MCF 10A (cell line): ENCODE measurements at regions not wholly inside any gene's neighbourhood (a gene's known extent, or its start where the extent isn't known, plus 50 kb on each side); places are given as distances from the start of the nearest gene placed in this dataset.

Source experiments
- BruUV-seq: library from RNA; stranded (reverse); fragments of 400-500 nt; replicated peaks from 2 replicates; lab custom pipeline; 2021; lab: Mats Ljungman, UMichigan
- CTCF ChIA-PET: fragments of 300-600 bp; sonication (Branson Sonifier 250); formaldehyde crosslinking; extraction: SDS; loops from one replicate; lab custom pipeline; 2021; ENCODE audit warnings: antibody characterized with exemption, inconsistent platforms; lab: Yijun Ruan, JAX
- POLR2A ChIA-PET: fragments of 300-600, 350-650 bp; sonication (Branson Sonifier 250); formaldehyde crosslinking; extraction: SDS; loops from one replicate; lab custom pipeline; 2020; ENCODE audit warnings: antibody characterized with exemption, inconsistent platforms; lab: Yijun Ruan, JAX
- DNase-seq: peaks from one replicate; pipeline ENCODE4 v3.0.0-alpha.2; 2018; ENCODE audit not compliant: unreplicated experiment
- H3K27ac Mint-ChIP-seq: one replicate; pipeline ENCODE4 v1.8.0; 2022; ENCODE audit warnings: mild to moderate bottlenecking, low read depth, mixed read lengths; ENCODE audit not compliant: unreplicated experiment
- H3K27me3 Mint-ChIP-seq: one replicate; pipeline ENCODE4 v1.8.0; 2022; ENCODE audit warnings: mixed read lengths; ENCODE audit not compliant: insufficient read depth, unreplicated experiment
- H3K36me3 Mint-ChIP-seq: one replicate; pipeline ENCODE4 v1.8.0; 2022; ENCODE audit warnings: mild to moderate bottlenecking, moderate library complexity, mixed read lengths; ENCODE audit not compliant: insufficient read depth, unreplicated experiment
- H3K4me1 Mint-ChIP-seq: one replicate; pipeline ENCODE4 v1.8.0; 2022; ENCODE audit warnings: mixed read lengths; ENCODE audit not compliant: insufficient read depth, unreplicated experiment
- H3K4me3 Mint-ChIP-seq: one replicate; pipeline ENCODE4 v1.8.0; 2022; ENCODE audit warnings: mild to moderate bottlenecking, moderate library complexity, mixed read lengths; ENCODE audit not compliant: unreplicated experiment
- H3K9me3 Mint-ChIP-seq: one replicate; pipeline ENCODE4 v1.8.0; 2022; ENCODE audit warnings: mixed read lengths; ENCODE audit not compliant: unreplicated experiment
- CTCF ChIP-seq: fragments of 200-600 bp; IDR thresholded peaks from one replicate; pipeline ENCODE4 v1.8.0; 2022; ENCODE audit warnings: antibody characterized with exemption, mild to moderate bottlenecking; ENCODE audit not compliant: unreplicated experiment
- intact Hi-C: fragments of 100-400 bp; cut with micrococcal nuclease; formaldehyde crosslinking; loops from 2 replicates; pipeline ENCODE4 v1.14.1; 2022

GRCh38 chr6:14397518-14397901 is 279.9 kb downstream of the CD83 start:
- ChIA-PET CTCF (interaction anchor here (0.6 kb wide), 1 partner anchor 76 kb away, joined by 3 read pairs; no protein-coding TSS in a partner anchor), POLR2A (no interaction called here)
- intact Hi-C loops, result no loop called here
- H3K27ac Mint-ChIP-seq, result no peak overlapping the region
- no peaks in the 10 kb centered on the region for H3K36me3 Mint-ChIP-seq
- no peaks in the 10 kb centered on the region for H3K27me3 Mint-ChIP-seq
- no peak for DNase-seq
- H3K4me3 Mint-ChIP-seq, result no peak overlapping the region
- BruUV-seq, result no TSS peak
- no peaks in the 10 kb centered on the region for H3K4me1 Mint-ChIP-seq
- H3K9me3 Mint-ChIP-seq, result no peaks in the 10 kb centered on the region
- TF ChIP-seq CTCF, result no peak

DNA sequence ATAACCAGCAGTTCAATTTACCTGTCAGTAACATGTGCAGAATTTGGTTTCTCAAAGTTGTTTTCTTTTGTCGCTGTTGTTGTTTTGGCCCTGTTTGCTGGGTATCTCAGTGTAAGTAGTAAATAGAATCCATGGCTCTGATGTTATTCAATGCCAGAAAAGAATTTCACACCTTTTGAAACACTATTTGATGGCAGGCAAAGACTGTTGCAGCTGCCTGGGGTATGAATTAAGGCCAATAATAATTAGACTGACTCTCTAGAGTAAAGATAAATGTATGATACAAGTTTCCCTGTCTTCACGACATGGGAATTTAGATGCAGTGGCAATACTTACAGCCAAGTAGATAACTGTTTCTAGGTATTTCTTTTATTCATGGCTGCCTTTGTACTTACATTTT is 281.4 kb downstream of the CD83 start:
- Mint-ChIP-seq H3K27me3 (no peaks in the 10 kb centered on the region), H3K4me3 (no peak overlapping the region), H3K4me1 (no peaks in the 10 kb centered on the region), H3K9me3 (no peaks in the 10 kb centered on the region), H3K36me3 (no peaks in the 10 kb centered on the region), H3K27ac (no peak overlapping the region)
- no peak for TF ChIP-seq CTCF
- POLR2A ChIA-PET, result no interaction called here
- CTCF ChIA-PET, result no interaction called here
- BruUV-seq, result no TSS peak
- no peak for DNase-seq
- intact Hi-C loops, result no loop called here

- Mint-ChIP-seq H3K27me3 (no peaks in the 10 kb centered on the region), H3K4me3 (no peak overlapping the region), H3K9me3 (no peaks in the 10 kb centered on the region), H3K36me3 (no peaks in the 10 kb centered on the region), H3K4me1 (no peaks in the 10 kb centered on the region), H3K27ac (no peak overlapping the region)
- intact Hi-C loops, result no loop called here
- DNase-seq, result no peak
- ChIA-PET CTCF (no interaction called here), POLR2A (interaction anchor here (0.6 kb wide), 1 partner anchor 133 kb away, joined by 4 read pairs; no protein-coding TSS in a partner anchor)
- BruUV-seq, result no TSS peak
- no peak for TF ChIP-seq CTCF
Measured at GRCh38 chr6:14399635-14400034, 282.1 kb downstream of the CD83 start.

DNA sequence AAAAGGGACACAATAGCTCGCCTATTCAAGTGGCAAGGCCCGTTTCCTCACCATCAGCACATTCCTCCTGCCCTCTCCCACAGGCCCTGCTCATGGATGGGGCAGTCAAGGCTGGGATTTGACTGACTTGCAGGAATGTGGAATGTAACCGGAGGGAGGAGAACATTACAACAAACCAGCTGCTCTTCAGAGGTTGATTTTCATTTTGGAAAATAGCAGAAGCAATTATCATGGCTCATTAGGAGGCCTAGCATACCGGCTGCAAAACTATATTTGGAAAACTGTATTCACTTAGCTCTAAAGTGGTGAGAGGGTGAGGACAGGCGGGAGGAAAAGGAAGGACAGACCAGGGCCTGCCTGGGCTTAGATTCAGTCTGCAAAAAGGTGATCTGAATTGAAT is 283.7 kb downstream of the CD83 start:
- no peak overlapping the region for H3K27ac Mint-ChIP-seq
- no peaks in the 10 kb centered on the region for H3K9me3 Mint-ChIP-seq
- no peak overlapping the region for H3K4me3 Mint-ChIP-seq
- no peaks in the 10 kb centered on the region for H3K36me3 Mint-ChIP-seq
- no peaks in the 10 kb centered on the region for H3K4me1 Mint-ChIP-seq
- no TSS peak for BruUV-seq
- ChIA-PET CTCF (interaction anchor here (1.0 kb wide), 1 partner anchor 16 kb away, joined by 3 read pairs; no protein-coding TSS in a partner anchor), POLR2A (no interaction called here)
- DNase-seq, result no peak
- intact Hi-C loops, result no loop called here
- H3K27me3 Mint-ChIP-seq, result no peaks in the 10 kb centered on the region
- no peak for TF ChIP-seq CTCF
